ENCODE measurements at regions not wholly inside any gene's neighbourhood (a gene's known extent, or its start where the extent isn't known, plus 50 kb on each side); places are given as distances from the start of the nearest gene placed in this dataset.
"Not testable (repeated sequence)": the region's sequence is repeated elsewhere in the genome, so short reads cannot be mapped to it uniquely, and the experiment has no call there.

DNA sequence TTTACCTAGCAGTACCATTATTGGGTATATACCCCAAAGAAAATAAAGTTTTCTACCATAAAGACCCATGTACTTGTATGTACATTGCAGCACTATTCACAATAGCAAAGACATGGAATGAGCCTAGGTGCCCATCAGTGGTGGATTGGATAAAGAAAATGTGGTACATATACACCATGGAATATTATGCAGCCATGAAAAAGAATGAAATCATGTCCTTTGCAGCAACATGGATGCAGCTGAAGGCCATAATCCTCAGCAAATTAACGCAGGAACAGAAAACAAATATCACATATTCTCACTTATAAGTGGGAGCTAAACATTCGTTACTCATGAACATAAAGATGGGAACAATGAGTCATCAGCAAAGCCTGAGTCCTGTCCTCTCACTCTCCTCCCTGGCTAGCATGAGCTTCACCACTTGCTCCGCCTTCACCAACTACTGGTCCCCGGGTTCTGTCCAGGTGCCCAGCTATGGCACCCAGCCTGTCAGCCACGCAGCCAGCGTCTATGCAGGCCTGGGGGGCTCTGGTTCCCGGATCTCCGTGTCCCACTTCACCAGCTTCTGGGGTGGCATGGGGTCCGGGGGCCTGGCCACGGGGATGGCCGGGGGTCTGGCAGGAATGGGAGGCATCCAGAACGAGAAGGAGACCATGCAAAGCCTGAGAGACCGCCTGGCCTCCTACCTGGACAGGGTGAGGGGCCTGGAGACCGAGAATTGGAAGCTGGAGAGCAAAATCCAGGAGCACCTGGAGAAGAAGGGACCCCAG, 562.1 kb downstream of the ZNF674 start:
- DNase-seq (ENCODE audit: low spot score) = not testable (repeated sequence)

DNA sequence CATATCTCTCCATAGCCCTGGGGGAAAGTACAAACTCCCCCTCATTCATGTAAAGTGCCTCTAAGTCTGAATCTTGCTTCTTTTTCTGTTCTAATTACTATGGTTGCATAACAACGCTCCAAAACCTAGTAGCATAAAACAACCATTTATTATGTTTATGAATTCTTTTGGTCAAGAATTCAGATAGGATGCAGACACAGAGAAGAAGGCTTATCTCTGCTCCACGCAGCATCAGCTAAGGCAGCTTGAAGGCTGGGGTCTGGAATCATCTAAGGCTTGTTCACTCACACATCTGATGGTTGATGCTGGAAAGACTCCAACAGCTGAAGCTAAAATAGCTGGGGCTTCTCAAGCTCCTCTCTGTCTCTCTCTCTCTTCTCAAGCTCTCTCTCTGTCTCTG, 564.5 kb downstream of the ZNF674 start:
- DNase-seq (ENCODE audit: low spot score) = no peak

DNA sequence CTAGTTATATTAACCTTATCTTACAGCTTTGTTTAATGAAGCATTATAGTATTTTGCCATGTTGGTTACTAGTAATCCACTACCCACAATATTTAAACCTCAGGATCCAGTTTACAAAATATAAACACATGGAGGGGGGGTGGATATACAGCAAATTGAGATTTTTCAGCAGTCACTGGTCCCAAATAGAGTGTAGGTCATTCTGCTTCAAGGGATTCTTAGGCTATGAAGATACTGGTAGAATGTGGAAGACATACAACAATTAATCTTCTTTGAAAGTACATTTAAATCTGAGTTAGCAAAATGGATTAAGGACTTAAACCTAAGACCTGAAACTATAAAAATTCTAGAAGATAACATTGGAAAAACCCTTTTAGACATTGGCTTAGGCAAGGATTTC, 569.6 kb downstream of the ZNF674 start:
- DNase-seq (ENCODE audit: low spot score) = no peak

DNA sequence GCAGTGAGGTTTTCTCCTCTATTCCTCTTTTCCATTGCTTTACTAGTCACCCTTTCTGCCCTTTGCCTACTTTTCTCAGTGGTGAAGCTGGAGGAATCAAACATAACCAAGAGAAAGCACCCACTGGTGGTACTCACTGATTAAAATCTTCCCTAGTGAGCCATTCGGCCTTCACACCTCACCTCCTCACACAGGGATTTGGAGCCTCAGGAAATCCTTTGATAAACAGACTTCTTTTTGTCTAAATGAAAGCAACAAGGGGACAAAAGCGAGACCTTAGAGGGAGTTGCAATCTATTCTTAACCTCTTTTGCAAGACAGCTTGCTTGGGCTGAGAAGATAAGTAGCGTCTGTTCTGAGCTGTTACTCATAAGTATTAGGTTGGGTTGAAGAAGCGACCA, 572.6 kb downstream of the ZNF674 start:
- DNase-seq (ENCODE audit: low spot score) = no peak

DNA sequence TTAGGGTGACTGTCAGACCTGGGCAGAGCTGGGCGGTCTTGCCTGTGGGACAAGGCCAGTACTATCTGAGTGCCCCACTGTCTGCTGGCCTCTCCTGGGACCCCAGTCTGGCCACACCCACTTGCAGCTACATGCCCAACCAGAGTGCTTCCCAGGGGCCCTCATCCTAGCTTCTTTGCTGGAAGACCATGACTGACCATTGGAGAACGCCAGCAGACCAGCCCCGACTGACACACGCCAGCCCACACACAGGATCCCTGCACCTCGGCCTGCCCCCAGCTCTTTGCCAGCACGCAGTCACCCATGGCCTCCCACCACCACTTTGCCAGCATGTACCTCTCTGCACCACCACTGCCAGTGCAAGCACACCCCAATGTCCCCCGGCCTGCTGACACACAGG, 585.7 kb downstream of the ZNF674 start:
- DNase-seq (ENCODE audit: low spot score) = no peak

DNA sequence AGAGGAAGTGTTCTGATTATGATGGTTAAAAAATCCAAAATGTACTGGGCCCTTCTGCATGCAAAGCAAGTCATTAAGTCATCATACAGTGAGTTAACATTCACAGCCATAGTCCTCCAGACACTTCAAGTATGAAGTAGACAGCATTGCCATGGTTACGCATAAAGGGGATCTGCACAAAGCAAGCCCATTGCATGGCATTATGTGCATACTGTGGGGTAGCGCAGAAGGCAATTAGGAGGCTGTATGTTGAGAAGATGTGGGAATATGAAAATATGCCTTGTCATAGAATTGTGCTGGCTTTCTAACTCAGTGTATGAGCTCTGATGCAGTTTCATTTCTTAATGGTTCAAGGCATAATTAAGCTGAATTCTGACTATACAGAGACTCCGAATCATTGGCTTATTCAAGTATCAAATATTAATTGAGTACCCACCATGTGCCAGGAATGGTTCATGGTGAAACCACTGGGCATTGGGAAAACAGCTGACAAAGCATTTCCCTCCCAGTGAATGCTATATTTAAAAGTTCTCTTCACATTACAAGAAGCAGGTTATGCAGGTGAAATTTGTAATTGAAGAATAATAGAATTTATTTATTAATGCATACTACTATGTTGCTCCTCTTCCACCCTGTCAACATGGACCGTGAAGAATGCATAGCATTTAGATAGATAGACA, 588.9 kb downstream of the ZNF674 start:
- no peak for DNase-seq (ENCODE audit: low spot score)

DNA sequence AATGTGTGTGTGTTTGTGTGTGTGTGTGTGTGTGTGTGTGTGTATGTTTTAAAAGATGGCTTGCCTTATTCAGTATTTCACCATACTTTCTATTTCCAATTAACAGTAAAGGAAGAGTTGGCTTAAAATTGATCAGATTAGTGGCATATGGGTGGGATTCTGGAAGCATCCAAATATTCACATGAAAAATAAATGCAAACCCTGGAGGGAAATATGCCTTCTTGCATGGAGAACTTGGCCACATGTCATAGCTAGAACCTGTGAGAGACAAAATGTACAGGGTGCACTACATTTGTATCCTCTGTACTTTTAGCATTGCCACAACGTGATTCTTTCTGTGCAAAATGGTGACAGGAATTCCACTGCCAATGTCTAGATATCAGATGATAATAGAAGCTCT, 589.6 kb downstream of the ZNF674 start:
- DNase-seq (ENCODE audit: low spot score) = no peak

DNA sequence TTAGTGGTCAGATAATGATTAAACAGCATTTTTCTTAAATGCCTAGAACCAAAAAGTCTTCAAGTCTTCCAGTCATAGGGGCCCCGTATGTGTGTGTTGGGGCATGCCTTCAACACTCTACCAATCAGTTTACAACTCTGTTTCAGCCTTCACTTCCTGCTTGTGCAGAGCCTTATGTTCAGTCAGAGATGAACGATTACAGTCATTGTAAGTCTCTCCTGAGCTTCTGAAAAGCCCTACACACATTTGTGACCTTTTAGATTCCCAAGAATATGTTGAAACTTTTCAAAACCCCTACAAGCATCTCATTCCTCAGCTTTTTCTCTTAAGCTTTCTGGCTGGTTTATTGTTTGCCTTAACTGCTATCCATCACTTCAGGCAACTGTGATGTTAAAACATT, 591.2 kb downstream of the ZNF674 start:
- DNase-seq (ENCODE audit: low spot score) = no peak

DNA sequence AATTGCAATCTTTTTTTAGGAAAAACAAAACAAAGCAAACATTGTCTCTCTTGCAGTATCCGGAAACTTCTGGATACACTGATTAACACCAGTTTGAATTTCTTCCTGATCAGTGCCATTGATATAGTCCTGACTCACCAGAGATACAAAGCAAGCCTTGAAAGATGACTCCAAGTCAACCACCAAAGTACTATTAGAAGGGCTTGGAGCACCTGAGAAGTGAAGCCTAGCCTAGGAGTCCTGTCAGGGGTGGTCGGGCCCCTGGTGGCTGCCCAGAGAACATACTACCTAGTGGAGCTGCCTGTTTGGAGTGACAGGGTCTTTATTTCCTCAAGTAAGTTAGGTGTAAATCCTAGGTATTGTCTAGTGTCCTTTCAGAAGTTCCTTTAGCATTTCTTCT, 593.2 kb downstream of the ZNF674 start:
- DNase-seq (ENCODE audit: low spot score) = no peak

DNA sequence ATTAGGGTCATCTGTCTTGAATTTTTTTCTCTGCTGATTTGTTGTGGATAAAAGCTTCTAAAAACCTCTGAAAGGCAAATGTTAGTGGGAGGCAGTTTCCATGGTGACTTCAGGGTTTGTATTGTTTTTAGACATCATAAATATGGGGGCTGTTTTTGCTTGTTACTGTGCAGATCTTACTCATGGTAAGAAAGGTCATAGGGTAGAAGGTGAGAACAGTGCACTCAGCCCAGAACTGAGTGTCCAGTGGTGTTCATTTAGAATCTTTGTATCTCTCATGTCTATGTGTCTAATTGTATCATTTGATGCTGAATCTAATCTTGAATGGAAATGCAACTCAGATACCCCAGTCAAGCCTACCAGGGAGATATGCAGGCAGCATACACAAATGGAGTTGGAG, 609.8 kb downstream of the ZNF674 start:
- DNase-seq (ENCODE audit: low spot score) = no peak

DNA sequence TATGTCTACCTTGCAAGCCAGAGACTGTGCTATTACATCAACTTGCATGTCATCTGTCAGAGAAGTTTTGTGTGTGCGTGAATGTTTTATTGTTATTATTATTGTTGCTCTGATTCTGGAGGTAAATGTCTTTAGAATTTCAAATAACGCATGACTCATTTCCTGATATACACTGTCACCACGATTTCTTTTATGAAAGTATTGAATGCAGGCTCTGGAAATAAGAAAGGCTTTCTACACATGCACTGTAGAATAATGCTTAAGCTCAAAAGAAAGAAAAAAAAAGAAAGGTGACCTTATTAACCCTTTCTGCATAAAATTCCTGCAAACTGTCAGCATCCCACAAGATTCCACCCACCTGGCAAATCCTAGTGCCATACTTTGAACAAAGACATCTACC, 632.9 kb downstream of the ZNF674 start:
- no peak for DNase-seq (ENCODE audit: low spot score)

DNA sequence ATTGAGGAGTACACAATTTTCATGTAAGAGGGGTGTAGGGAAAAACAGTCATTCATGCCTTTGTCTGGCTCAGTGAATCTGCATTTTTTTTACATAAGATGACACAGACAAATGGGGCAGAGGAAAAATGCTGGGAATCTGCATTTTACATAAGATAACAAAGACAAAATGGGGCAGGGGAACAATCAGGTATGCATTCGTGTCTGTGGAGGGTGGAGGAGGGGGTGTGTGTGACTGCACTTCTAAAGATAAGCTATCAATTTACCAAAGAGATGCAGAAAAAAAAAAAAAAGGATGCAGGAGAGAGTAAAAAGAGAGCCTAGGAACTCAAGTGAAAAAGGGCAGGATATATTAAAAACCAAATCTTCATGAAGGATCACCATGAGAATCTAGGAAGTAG, 637.4 kb downstream of the ZNF674 start:
- DNase-seq (ENCODE audit: low spot score) = no peak

DNA sequence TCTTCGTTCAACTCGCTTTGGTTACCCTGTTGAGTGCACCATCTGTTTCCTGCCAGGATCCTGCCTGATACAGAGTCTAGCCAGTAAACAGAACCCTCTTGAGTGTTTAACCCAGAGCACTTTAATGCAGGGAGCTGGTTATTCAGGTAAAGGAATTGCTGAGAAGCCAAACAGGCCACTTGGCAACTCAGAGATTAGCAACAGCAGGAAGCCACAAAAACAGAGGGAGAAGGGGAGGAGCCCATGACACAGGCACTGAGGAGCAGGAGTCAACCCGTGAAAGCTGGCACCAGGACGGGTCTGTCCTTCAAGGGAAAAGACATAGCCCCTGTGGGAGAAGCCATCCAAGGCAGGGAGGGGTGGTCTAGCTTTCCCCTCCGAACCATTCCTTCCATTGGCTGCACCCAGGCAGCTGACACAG, 641.4 kb downstream of the ZNF674 start:
- no peak for DNase-seq (ENCODE audit: low spot score)

DNA sequence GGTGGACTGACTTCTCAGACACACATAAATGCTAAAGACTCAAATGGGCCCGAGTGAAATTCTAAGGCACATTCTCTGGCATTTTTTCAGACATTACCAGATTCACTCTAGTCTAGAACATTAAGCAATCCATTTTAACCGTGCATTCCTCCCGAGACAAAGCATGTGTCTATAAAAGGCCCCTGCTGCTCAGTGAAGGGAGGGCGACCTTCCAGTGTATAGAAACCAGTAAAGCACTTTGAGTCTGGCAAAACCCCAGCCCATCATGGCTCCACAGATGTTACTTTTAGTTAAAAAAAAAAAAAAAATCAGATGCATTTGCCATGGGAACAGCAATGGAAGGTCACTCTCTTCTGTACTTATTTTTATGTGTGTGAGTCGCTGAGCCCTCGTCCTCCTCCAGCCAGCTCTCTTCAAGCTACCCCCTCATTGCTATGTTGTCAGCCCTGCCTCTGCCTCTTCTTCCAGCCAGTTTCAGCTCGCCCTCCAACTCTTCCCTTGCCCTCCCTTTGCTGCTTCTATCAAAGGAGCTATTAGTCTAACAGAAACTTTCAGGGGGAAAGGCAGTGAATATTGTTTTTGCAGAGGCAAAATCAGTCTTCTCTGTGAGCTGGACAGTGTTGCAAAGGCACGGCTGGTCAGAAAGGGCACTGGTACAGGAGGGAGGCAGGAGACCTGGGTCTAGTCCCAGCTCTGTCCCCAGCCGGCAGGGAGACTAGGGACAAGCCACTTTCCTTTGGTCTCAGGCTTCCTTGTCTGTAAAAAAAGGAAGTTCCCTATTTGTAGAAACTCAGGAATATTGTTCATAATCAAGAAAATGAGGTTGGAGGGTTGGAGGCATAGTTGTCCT, 644.2 kb downstream of the ZNF674 start:
- no peak for DNase-seq (ENCODE audit: low spot score)

DNA sequence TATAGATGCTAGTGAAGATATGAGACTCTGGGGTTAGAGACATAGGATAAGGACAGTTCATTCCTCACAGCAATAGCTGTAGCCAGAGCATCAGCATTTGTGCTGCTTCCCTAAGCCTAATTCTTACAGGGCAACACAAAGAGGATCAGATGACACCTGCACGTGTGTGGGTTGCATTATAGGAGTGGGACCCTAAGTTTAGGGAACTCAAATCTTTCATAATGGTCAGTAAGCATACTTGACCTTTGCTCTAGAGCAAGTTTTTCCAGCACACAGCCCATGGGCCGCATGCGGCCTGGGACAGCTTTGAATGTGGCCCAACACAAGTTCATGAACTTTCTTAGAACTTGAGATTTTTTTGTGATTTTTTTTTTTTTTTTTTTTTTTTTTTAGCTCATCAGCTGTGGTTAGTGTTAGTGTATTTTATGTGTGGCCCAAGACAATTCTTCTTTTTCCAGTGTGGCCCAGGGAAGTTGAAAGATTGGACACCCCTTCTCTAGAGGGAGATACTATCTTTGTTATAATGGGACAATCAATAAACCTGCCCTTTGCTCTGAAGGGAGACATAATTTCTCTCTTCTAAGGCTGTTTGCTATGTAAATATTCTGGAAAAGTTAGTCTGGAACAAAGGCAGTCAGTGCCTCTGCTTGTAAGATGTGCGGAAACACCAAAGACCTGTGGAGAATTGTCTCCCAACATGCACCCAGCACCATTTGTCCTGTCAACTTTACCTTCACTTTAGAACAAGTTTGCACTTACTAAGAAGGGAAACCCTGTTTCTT, 650.2 kb downstream of the ZNF674 start:
- DNase-seq (ENCODE audit: low spot score) = no peak

DNA sequence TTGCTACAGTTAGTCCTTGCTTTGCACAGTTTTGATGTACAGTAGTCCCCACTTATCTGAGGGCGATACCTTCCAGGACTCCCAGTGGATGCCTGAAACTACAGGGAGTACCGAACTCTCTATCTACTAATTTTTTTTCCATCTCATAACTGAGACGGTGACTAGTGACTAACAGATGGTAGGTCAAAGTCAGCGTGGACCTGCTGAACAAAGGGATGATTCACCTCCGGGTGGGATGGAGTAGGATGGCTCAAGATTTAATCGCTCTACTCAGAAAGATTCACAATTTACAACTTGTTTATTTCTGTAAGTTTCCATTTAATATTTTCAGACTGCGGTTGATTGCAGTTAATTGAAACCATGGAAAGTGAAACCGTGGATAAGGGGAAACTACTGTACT, 655.8 kb downstream of the ZNF674 start:
- no peak for DNase-seq (ENCODE audit: low spot score)

DNA sequence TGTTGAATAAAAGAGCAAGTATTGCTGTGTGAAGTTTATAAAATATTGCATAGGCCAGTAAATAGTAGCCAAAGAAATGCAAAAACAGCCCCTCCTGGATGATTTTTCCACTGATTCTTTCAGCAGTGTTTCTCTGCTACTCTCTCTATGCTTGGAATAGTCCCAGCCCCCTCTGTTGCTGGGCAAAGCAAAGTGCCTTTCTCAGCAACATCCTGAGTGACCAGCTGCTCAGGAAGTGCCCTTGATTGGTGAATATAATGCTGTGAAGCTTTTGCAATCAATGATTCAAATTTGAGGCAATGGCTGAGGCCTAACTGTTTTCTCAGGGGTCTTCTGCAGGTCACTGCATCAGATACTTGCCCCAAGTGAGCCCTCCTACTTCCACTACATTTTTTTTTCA, 656.7 kb downstream of the ZNF674 start:
- DNase-seq (ENCODE audit: low spot score) = no peak

DNA sequence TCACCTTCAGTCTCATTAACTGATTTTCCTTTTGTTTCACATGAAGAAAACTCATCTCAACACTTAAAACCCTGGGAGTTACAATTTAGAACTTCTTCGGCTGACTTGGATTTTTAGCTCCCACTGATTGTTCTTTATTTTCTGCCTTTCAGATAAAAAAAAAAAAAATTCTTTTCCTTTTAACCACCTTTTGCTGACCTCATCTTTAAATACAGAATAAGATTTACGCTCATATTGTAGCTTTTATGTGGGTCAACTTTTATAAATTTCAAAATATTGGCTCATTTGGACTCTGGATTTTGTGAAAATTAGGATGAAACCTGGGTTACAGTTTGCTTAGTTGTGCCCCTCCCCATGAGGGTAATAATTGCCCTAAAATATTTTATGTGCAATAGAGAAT, 659.3 kb downstream of the ZNF674 start:
- DNase-seq (ENCODE audit: low spot score) = no peak

DNA sequence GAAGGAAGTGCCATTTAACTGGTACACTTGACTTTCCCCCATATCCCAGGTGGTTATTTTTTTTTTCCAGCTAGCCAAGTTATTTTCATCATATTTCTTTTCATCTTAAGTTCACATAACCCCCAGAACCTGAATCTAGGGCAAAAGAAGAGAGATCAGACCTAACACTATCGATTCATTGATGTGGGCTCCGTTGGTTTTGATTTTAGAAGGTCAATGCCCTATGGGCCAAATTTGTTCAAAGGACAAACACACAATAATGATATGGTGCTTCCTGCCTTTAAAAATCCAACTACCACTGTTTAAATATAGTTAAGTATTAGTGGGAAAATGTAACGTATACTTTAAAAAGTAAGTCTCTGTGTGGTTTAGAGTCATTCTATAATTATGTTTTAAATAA, 665.7 kb downstream of the ZNF674 start:
- no peak for DNase-seq (ENCODE audit: low spot score)

DNA sequence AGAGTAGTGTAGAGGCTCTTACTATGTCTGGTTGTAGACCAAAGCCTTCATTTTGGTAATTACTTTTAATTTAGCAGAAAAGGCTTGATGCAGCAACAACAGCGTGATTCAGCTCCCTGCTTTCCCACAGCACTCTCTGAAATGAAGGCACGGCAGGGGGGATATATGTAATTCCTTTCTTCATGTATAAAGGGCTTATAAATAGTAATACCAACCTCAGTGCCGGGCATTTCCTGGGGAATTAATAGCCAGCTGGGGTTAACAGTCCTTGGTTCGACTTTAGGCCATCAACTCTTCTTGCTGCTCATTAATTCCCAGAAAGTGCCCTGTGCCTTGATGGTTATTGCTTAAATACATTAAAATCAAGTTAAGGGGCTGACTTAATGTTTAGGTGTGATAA, 669.0 kb downstream of the ZNF674 start:
- DNase-seq (ENCODE audit: low spot score) = no peak

DNA sequence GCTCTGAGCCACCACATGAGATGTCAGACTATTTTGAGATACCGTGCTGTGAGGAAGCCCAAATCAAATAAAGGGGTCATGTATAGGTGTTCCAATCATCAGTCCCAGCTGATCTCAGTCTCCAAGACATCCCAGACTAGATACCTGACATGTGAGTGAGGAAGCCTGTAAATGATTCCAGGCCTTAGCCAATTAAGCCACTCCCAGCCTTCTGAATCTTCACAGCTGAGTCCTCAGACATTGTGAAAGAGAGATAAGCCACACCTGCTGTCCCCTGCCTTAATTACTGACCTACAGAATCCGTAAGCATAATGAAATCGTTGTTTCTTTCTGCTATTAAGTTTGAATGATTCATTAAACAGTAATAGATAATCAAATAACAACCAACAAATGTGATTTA, 671.4 kb downstream of the ZNF674 start:
- DNase-seq (ENCODE audit: low spot score) = no peak

DNA sequence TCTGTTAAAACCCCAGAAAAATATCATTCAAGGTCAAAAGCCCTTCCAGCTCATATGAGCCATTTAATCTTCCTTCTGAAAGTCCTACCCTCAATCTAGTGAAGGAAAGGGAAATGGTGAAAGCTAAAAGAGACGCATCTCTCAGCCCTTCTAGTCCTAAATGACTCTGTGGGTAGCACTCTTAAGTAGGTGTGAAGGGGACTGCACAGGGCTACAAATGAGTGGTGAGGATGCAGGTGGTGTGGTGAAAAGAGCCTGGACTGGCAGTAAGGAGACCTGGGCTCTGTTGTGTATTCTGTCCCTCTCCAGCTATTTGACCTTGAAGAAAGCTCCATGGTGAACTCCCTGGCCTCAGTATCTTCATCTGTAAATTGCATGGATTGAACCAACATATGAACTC, 671.8 kb upstream of the DIPK2B start:
- no peak for DNase-seq (ENCODE audit: low spot score)

Data from CD4-positive, alpha-beta T cell treated with Interleukin-6 at 100 ng/mL for 8 hours (primary cell).